GM11168 (cell line): ENCODE measurements at regions not wholly inside any gene's neighbourhood (a gene's known extent, or its start where the extent isn't known, plus 50 kb on each side); places are given as distances from the start of the nearest gene placed in this dataset.
"Not testable (repeated sequence)": the region's sequence is repeated elsewhere in the genome, so short reads cannot be mapped to it uniquely, and the experiment has no call there.

Experiments used
- in situ Hi-C: fragments of 300-500 bp; cut with MboI; formaldehyde crosslinking; loops from one replicate; pipeline ENCODE4 v1.12.0; 2022; ENCODE audit warnings: low sequenced_read_pairs; ENCODE audit not compliant: unreplicated experiment

DNA sequence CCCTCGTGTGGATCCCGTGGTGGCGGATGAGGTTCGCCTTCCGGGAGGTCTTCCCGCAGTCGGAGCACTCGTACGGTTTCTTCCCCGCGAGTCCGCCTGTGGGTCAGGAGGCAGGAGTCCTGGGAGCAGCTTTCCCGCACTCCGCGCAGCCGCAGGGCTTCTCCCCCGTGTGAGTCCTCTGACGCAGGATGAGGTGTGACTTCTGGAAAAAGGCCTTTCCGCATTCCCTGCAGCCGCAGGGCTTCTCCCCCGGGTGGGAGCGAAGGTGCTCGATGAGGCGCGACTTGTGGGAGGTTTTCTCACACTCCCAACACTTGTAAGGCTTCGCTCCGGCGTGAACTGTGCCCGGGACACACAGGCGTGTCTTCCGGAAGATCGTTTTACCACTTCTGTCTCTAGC, 68.8 kb upstream of the WIPI2 start:
- in situ Hi-C loops, result loop anchor here (5.0 kb wide), 1 partner anchor 726 kb away; no protein-coding TSS in a partner anchor

DNA sequence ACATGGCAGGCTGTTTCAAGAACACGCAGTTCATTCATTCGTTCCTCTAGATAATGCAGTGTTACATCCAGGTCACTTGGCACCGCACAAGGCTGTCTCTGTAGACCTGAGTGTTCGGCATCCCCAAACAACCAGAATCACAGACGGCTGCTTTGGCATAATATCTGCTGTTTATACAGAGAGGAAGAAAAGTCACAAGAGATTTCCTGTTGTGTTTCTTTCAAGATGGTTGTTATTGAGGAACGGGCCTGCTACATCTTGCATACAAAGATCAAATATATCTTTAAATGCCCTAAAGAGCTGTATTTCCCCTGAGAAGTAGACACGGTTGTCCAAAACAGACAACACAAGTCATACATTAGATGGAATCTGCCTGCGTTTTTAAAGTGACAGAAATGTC, 58.8 kb upstream of the WIPI2 start:
- in situ Hi-C loops, result not testable (repeated sequence)

GRCh38 chr7:5132539-5132938, 57.5 kb upstream of the WIPI2 start:
- in situ Hi-C loops, result no loop called here

DNA sequence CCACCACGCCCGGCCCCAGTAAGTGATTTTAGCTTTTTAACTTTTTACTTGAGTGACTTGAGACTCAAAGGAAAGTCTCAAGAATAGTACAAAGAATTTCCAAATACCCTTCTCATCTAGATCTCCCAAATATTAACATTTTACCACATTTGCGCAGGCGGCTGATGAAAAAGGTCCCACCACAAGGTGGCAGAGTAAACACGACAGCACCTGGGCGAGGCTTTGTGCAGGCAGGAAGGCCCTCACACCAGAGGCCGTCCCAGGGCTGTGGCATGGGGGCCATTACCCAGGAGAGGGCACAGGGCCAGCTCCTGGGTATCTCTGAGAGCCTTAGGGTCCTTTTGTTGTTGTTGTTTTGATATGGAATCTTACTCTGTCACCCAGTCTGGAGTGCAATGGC, 50.0 kb upstream of the WIPI2 start:
- in situ Hi-C loops, result no loop called here
